ENCODE measurements at regions not wholly inside any gene's neighbourhood (a gene's known extent, or its start where the extent isn't known, plus 50 kb on each side); places are given as distances from the start of the nearest gene placed in this dataset.

DNA sequence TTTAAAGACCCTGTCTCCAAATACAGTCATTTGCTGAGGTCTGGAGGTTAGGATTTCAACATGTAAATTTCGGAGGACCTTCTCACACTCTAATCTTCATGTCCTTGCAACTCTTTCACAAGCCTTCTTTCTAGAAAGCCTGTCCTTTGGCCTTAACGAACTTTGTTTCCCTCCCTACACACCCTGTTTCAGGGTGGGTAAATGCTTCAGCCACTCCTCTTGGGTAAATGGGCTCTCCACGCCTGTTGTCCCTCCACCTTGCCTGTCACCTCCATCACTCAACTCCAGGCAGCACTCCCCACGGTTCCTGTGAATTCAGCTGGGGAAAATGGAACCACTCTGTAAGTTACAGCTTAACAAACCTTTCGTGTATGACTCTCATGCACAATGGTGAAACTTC is 84.0 kb upstream of the COG2 start:
- H3K27ac ChIP-seq: no peak overlapping the region
- H3K4me2 ChIP-seq: no peak overlapping the region
- no peaks in the 10 kb centered on the region for H3K4me1 ChIP-seq
- ATAC-seq (no peak), FAIRE-seq (no peak), DNase-seq (ENCODE audit: low read depth in 1 of 2, low spot score in 1 of 2) (no peak)
- ChIA-PET CTCF (no interaction called here), POLR2A (no interaction called here)
- TF ChIP-seq JUNB (IDR thresholded peaks at IDR 0.05) (no peak), ELK1 (IDR thresholded peaks at IDR 0.05; ENCODE audit: low read depth, low read length) (no peak), CHD4 (IDR thresholded peaks at IDR 0.05; ENCODE audit: borderline replicate concordance) (no peak)
- WGBS (ENCODE audit: missing lambda C conversion rate): 3% methylated on average over 5 of the region's 5 CpGs
- H3K4me3 ChIP-seq: no peak overlapping the region
- H3K9me3 ChIP-seq: no peaks in the 10 kb centered on the region

DNA sequence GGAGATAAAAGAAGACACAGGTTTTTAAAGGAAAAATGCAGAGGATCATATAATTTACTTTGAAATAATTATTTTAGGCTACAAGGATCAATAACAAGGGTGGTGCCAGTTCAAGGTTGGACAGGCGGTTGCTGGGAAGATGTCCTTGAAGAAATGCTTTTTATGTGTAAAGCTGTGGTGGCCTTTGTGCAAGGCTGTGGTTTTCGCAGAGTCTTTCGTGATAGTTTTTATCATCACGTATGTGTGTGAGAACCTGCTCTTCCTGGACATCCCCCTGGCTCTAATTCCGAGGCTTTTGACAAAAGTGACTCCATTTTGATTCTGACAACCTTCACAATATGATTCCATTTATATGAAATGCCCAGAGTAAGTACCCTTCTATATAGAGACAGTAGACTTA is 85.8 kb upstream of the COG2 start:
- WGBS (ENCODE audit: missing lambda C conversion rate): 45% methylated on average over 5 of the region's 5 CpGs
- H3K9me3 ChIP-seq: no peaks in the 10 kb centered on the region
- no peak for DNase-seq (ENCODE audit: low read depth in 1 of 2, low spot score in 1 of 2)
- H3K4me2 ChIP-seq: no peak overlapping the region
- H3K4me3 ChIP-seq: no peak overlapping the region
- H3K4me1 ChIP-seq: no peaks in the 10 kb centered on the region
- no peak for ATAC-seq
- CTCF ChIA-PET: no interaction called here
- H3K27ac ChIP-seq: no peak overlapping the region
- no peak for TF ChIP-seq CHD2 (IDR thresholded peaks at IDR 0.05; ENCODE audit: low read length, partially characterized antibody)
- no peak for TF ChIP-seq CEBPB (IDR thresholded peaks at IDR 0.05)
- TF ChIP-seq, protein P1, sequence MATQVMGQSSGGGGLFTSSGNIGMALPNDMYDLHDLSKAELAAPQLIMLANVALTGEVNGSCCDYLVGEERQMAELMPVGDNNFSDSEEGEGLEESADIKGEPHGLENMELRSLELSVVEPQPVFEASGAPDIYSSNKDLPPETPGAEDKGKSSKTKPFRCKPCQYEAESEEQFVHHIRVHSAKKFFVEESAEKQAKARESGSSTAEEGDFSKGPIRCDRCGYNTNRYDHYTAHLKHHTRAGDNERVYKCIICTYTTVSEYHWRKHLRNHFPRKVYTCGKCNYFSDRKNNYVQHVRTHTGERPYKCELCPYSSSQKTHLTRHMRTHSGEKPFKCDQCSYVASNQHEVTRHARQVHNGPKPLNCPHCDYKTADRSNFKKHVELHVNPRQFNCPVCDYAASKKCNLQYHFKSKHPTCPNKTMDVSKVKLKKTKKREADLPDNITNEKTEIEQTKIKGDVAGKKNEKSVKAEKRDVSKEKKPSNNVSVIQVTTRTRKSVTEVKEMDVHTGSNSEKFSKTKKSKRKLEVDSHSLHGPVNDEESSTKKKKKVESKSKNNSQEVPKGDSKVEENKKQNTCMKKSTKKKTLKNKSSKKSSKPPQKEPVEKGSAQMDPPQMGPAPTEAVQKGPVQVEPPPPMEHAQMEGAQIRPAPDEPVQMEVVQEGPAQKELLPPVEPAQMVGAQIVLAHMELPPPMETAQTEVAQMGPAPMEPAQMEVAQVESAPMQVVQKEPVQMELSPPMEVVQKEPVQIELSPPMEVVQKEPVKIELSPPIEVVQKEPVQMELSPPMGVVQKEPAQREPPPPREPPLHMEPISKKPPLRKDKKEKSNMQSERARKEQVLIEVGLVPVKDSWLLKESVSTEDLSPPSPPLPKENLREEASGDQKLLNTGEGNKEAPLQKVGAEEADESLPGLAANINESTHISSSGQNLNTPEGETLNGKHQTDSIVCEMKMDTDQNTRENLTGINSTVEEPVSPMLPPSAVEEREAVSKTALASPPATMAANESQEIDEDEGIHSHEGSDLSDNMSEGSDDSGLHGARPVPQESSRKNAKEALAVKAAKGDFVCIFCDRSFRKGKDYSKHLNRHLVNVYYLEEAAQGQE (IDR thresholded peaks at IDR 0.05): no peak
- FAIRE-seq: no peak
- POLR2A ChIA-PET: no interaction called here

DNA sequence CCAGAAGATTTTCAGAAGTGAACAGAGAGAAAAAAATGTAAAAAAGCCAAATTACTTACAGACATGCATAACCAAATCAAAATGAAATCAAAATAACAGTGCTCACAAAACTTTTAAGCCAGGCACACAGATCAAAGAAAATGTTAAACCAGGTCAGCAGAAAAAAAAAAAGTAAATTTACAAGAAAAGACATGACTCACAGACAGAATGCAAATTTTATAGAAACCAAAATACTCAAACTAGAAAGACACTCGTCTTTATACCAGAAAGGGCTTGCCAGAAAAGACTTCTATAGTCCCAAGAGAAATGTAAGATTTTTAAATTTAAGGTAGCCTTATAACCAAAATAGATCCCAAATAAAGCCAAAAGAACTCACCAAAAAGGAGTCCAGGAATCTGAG is 86.5 kb upstream of the COG2 start:
- Histone ChIP-seq H3K4me1 (no peaks in the 10 kb centered on the region), H3K27ac (no peak overlapping the region), H3K4me3 (no peak overlapping the region), H3K4me2 (no peak overlapping the region), H3K9me3 (no peaks in the 10 kb centered on the region)
- ChIA-PET POLR2A (no interaction called here), CTCF (no interaction called here)
- WGBS (ENCODE audit: missing lambda C conversion rate): 2% methylated on average over 1 of the region's 1 CpG
- ATAC-seq (no peak), DNase-seq (ENCODE audit: low read depth in 1 of 2, low spot score in 1 of 2) (no peak), FAIRE-seq (no peak)
- no peak for TF ChIP-seq JUN (IDR thresholded peaks at IDR 0.05)
- TF ChIP-seq TFCP2L1 (CRISPR knock-in tag; IDR thresholded peaks at IDR 0.05): no peak
- TF ChIP-seq, protein P2, sequence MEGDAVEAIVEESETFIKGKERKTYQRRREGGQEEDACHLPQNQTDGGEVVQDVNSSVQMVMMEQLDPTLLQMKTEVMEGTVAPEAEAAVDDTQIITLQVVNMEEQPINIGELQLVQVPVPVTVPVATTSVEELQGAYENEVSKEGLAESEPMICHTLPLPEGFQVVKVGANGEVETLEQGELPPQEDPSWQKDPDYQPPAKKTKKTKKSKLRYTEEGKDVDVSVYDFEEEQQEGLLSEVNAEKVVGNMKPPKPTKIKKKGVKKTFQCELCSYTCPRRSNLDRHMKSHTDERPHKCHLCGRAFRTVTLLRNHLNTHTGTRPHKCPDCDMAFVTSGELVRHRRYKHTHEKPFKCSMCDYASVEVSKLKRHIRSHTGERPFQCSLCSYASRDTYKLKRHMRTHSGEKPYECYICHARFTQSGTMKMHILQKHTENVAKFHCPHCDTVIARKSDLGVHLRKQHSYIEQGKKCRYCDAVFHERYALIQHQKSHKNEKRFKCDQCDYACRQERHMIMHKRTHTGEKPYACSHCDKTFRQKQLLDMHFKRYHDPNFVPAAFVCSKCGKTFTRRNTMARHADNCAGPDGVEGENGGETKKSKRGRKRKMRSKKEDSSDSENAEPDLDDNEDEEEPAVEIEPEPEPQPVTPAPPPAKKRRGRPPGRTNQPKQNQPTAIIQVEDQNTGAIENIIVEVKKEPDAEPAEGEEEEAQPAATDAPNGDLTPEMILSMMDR (IDR thresholded peaks at IDR 0.05): no peak
- no peak for TF ChIP-seq RARB (CRISPR knock-in tag; IDR thresholded peaks at IDR 0.05)
- TF ChIP-seq HOXB5 (CRISPR knock-in tag; IDR thresholded peaks at IDR 0.05): no peak
- TF ChIP-seq BCL3 (IDR thresholded peaks at IDR 0.05): no peak
- no peak for TF ChIP-seq PHF8 (IDR thresholded peaks at IDR 0.05; ENCODE audit: borderline replicate concordance, low read depth)
- TF ChIP-seq HES2 (IDR thresholded peaks at IDR 0.05): no peak
- TF ChIP-seq FOXS1 (CRISPR knock-in tag; IDR thresholded peaks at IDR 0.05): no peak
- TF ChIP-seq NFE2L2 (conservative IDR thresholded peaks at IDR 0.05; ENCODE audit: low read length): no peak
- no peak for TF ChIP-seq CBX8 (IDR thresholded peaks at IDR 0.05)
- TF ChIP-seq FOSB (CRISPR knock-in tag; IDR thresholded peaks at IDR 0.05): no peak
- TF ChIP-seq ZC3H11A (IDR thresholded peaks at IDR 0.05): no peak
- no peak for TF ChIP-seq NR3C1 (IDR thresholded peaks at IDR 0.05)
- TF ChIP-seq GATA3 (IDR thresholded peaks at IDR 0.05; ENCODE audit: borderline replicate concordance): no peak
- TF ChIP-seq EHMT2 (IDR thresholded peaks at IDR 0.05; ENCODE audit: low read depth): no peak
- TF ChIP-seq ZFP36 (IDR thresholded peaks at IDR 0.05; ENCODE audit: borderline replicate concordance, partially characterized antibody): no peak
